GM12892 (cell line): ENCODE measurements at regions not wholly inside any gene's neighbourhood (a gene's known extent, or its start where the extent isn't known, plus 50 kb on each side); places are given as distances from the start of the nearest gene placed in this dataset.

Source experiments
- POLR2A ChIP-seq: IDR thresholded peaks from 2 replicates; pipeline ENCODE4 v1.6.1; 2011; ENCODE audit warnings: low read depth, low read length, control low read depth
- POLR2AphosphoS5 ChIP-seq: IDR thresholded peaks from 2 replicates; pipeline ENCODE4 v1.6.1; 2011; ENCODE audit warnings: low read depth, low read length, control low read depth

DNA sequence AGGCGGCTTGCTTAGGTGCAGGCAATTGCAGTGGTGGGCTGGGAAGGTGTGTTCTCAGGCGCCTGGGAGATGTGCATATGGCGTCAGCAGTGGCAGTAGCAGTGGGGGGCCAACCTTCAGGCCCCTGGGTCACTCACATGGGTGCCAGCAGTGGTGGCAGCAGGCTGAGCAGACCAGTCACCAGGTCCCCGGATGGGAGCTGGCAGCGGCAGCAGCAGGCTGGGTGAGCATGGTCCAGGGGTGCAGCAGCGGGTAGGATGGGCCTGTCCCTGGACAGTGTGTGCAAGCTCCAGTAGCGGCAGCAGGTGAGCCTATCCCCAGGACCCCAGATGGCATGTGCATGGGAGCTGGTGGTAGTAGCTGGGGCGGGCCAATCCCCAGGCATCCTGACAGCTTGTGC is 108.5 kb upstream of the TMEM260 start:
- TF ChIP-seq POLR2A (no peak), POLR2AphosphoS5 (no peak)
